ENCODE measurements at regions not wholly inside any gene's neighbourhood (a gene's known extent, or its start where the extent isn't known, plus 50 kb on each side); places are given as distances from the start of the nearest gene placed in this dataset.

GRCh38 chr2:149709496-149710263, 122.1 kb upstream of the MMADHC start:
- no peak for TF ChIP-seq CTCF (IDR thresholded peaks at IDR 0.05)
- no peak for TF ChIP-seq POLR2A (IDR thresholded peaks at IDR 0.05)
